ENCODE measurements at regions not wholly inside any gene's neighbourhood (a gene's known extent, or its start where the extent isn't known, plus 50 kb on each side); places are given as distances from the start of the nearest gene placed in this dataset.
A peak's percentile ranks its signal among the peaks of the same experiment; 100 is the strongest.

GRCh38 chr11:80815752-80816453 lies 1375.1 kb upstream of the TENM4 start:
- Histone ChIP-seq H3K4me3 (no peak overlapping the region), H3K27ac (peak overlapping the region in 3 of 11 experiments; percentile 24 to 52 (median 47); a peak in 5 of 22 replicates), H3K27me3 (no peaks in the 10 kb centered on the region), H3K4me1 (peaks cover 0 to 29% (median 7%) of the 10 kb centered on the region in 10 experiments; a peak in 13 of 20 replicates), H4K20me1 (no peaks in the 10 kb centered on the region), H3K9ac (no peak overlapping the region), H3K36me3 (no peaks in the 10 kb centered on the region), H3K9me3 (replicated peaks in 1 of 11) (no peaks in the 10 kb centered on the region), H3K4me2 (peak overlapping the region in 6 of 11 experiments; percentile 9 to 77 (median 33); a peak in 9 of 22 replicates)
- no peak for TF ChIP-seq Cebpa-rat (IDR thresholded peaks at IDR 0.05)

DNA sequence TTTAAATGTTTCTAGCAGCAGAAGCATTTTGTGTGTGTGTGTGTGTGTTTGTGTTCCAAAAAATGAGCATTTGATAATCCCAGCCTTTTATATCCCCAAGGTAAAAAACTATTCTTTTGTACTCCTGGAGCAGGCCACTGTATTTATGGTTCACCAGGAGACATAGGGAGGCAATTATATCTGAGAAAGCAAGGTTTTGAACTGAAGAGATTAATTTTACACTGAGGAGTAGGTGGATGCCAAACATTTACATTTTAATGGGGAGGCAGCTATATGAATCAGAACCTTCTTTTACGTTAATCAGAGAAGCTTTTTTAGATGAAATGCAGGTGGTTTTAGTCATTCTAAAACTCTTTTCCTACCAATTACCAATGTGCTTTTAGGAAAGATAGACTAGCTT lies 1374.0 kb upstream of the TENM4 start:
- no peak overlapping the region for H3K4me2 ChIP-seq
- no peak overlapping the region for H3K27ac ChIP-seq
- no peak overlapping the region for H3K4me3 ChIP-seq
- no peaks in the 10 kb centered on the region for H3K27me3 ChIP-seq
- H3K9ac ChIP-seq = no peak overlapping the region
- H4K20me1 ChIP-seq = no peaks in the 10 kb centered on the region
- no peaks in the 10 kb centered on the region for H3K9me3 ChIP-seq (replicated peaks in 1 of 11)
- H3K36me3 ChIP-seq = no peaks in the 10 kb centered on the region
- peaks cover 0 to 29% (median 7%) of the 10 kb centered on the region in 10 experiments; a peak in 13 of 20 replicates for H3K4me1 ChIP-seq
- no peak for TF ChIP-seq Cebpa-rat (IDR thresholded peaks at IDR 0.05)

DNA sequence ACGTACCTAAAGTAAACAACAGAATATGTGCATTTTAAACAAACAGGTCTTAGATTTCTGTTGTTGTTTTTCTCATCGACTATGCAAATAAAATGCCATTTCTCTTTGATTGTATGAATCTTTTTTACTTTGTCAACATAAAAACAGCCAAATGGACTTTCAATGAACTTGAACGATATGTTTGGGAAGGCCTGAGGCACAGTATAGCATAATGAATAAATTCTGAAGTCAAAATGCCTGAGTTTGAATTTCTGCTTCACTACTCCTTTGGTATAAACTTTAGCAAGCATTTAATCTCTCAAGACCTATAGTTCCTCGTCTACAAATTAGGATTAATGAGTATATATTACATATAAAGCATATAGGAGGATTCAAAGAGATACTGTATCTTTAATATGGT lies 1369.9 kb upstream of the TENM4 start:
- Histone ChIP-seq H3K4me2 (no peak overlapping the region), H3K27ac (no peak overlapping the region), H3K4me3 (no peak overlapping the region), H3K9ac (no peak overlapping the region), H3K27me3 (no peaks in the 10 kb centered on the region), H3K4me1 (peaks cover 0 to 8% (median 3%) of the 10 kb centered on the region in 10 experiments; a peak in 12 of 20 replicates), H3K36me3 (no peaks in the 10 kb centered on the region), H4K20me1 (no peaks in the 10 kb centered on the region), H3K9me3 (replicated peaks in 1 of 11) (no peaks in the 10 kb centered on the region)
- no peak for TF ChIP-seq Cebpa-rat (IDR thresholded peaks at IDR 0.05)

- H3K4me3 ChIP-seq = no peak overlapping the region
- peaks cover 0 to 35% (median 0%) of the 10 kb centered on the region in 11 experiments; a peak in 6 of 22 replicates for H3K9me3 ChIP-seq (replicated peaks in 1 of 11)
- TF ChIP-seq Cebpa-rat (IDR thresholded peaks at IDR 0.05) = no peak
- no peaks in the 10 kb centered on the region for H3K36me3 ChIP-seq
- no peak overlapping the region for H3K4me2 ChIP-seq
- H3K27me3 ChIP-seq = no peaks in the 10 kb centered on the region
- H3K27ac ChIP-seq = no peak overlapping the region
- H3K9ac ChIP-seq = no peak overlapping the region
- H3K4me1 ChIP-seq = no peaks in the 10 kb centered on the region
- H4K20me1 ChIP-seq = no peaks in the 10 kb centered on the region
These were observed 1357.3 kb upstream of the TENM4 start for GRCh38 chr11:80798174-80798573.

GRCh38 chr11:80783561-80783960 lies 1342.7 kb upstream of the TENM4 start:
- H4K20me1 ChIP-seq = no peaks in the 10 kb centered on the region
- H3K27ac ChIP-seq = no peak overlapping the region
- H3K4me2 ChIP-seq = no peak overlapping the region
- H3K4me3 ChIP-seq = no peak overlapping the region
- no peaks in the 10 kb centered on the region for H3K4me1 ChIP-seq
- no peak for TF ChIP-seq Cebpa-rat (IDR thresholded peaks at IDR 0.05)
- H3K27me3 ChIP-seq = no peaks in the 10 kb centered on the region
- H3K9ac ChIP-seq = no peak overlapping the region
- no peaks in the 10 kb centered on the region for H3K9me3 ChIP-seq (replicated peaks in 1 of 11)
- no peaks in the 10 kb centered on the region for H3K36me3 ChIP-seq

DNA sequence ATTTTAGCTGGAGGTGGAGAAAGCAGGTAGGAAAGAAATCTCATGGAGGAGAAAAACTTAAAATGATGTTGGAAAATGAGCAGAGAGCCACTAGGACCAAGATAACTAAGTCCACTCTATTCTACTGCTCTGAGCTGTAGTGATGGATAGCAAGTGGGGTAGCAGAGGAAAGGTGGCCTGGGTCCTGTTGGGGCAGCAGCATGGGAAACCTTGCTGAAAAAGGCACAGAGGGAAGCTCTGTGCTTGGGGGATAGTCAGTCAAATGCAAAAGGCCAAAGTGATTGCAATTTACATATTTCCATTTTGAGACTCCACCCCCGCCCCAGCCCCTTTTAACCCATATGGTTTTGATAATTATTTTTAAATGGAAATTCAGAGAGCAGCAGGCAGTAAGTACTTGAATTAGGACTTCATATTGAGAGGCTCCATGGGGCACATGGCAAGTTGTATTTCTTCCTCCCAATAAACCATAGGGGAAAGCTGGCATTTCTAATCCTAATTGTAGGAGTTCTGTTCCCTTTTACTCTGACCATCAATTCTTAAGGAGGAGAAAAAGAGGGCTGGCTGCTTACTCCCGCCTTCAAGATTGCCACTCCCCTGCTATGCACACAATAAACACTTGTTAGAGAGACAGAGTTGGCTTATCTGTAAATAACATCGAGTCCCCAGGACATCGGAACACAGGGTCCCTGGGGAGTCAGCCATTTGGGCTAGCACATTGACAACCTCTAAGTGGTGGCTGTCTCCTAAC lies 1341.5 kb upstream of the TENM4 start:
- no peaks in the 10 kb centered on the region for H3K27me3 ChIP-seq
- H3K4me3 ChIP-seq = no peak overlapping the region
- no peaks in the 10 kb centered on the region for H3K36me3 ChIP-seq
- H4K20me1 ChIP-seq = no peaks in the 10 kb centered on the region
- no peaks in the 10 kb centered on the region for H3K4me1 ChIP-seq
- no peak for TF ChIP-seq Cebpa-rat (IDR thresholded peaks at IDR 0.05)
- no peaks in the 10 kb centered on the region for H3K9me3 ChIP-seq (replicated peaks in 1 of 11)
- H3K9ac ChIP-seq = no peak overlapping the region
- no peak overlapping the region for H3K4me2 ChIP-seq
- no peak overlapping the region for H3K27ac ChIP-seq

DNA sequence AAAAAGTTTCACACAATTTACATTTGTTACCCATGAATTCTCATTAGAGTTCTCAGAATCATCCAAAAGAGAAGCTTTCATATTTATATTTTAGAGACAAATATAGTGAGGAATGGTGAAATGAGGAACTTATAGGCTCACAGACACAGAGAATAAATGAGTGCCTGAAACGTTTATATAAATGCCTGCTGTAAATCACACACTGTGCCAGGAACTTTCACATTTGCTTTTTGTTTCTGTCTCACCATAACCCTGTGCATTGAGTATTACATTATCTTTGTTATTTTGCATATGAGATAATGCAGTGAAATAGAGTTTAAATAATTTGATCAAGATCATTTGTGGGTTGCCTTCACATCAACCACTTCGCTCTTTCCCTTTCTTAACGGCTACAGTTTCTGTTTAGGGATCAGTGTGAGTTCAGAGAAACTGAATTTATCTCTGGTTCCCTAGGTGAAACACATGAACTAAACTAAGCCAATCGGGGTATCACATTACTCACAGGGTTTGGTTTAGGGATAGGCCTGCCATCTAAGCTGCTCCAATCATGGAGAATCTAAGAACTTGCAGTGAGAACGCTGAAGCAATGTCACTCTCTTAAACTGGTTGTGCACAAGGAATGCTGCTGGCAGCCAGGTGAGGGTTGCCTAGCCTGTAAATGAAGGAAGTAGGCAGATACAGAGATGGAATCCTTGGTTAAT lies 1339.2 kb upstream of the TENM4 start:
- no peak for TF ChIP-seq Cebpa-rat (IDR thresholded peaks at IDR 0.05)
- Histone ChIP-seq H3K36me3 (no peaks in the 10 kb centered on the region), H4K20me1 (no peaks in the 10 kb centered on the region), H3K4me1 (no peaks in the 10 kb centered on the region), H3K4me2 (no peak overlapping the region), H3K27me3 (no peaks in the 10 kb centered on the region), H3K9me3 (replicated peaks in 1 of 11) (no peaks in the 10 kb centered on the region), H3K4me3 (no peak overlapping the region), H3K9ac (no peak overlapping the region), H3K27ac (no peak overlapping the region)

DNA sequence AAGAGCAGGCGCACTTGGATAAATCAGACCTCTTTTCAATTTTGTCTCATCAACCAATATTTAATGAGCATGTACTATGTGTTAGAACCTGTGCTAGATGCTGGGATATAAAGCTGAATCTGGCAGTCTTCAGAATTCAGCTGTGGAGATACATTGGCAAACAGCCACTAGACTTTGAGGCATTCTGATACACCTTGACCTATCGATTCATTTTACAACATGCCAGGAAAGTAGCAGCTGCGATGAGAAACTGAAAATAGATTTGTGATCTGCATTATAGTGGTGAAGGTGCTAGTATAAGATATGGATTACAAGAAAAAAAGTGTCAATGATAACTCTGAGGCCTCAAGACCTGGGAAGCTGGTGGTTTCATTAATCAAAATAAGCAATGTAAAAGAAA lies 1338.1 kb upstream of the TENM4 start:
- no peaks in the 10 kb centered on the region for H3K4me1 ChIP-seq
- no peaks in the 10 kb centered on the region for H4K20me1 ChIP-seq
- H3K9ac ChIP-seq = no peak overlapping the region
- no peak overlapping the region for H3K27ac ChIP-seq
- no peak overlapping the region for H3K4me2 ChIP-seq
- peaks cover 0 to 4% (median 0%) of the 10 kb centered on the region in 11 experiments; a peak in 1 of 22 replicates for H3K9me3 ChIP-seq (replicated peaks in 1 of 11)
- no peak overlapping the region for H3K4me3 ChIP-seq
- H3K27me3 ChIP-seq = no peaks in the 10 kb centered on the region
- no peak for TF ChIP-seq Cebpa-rat (IDR thresholded peaks at IDR 0.05)
- no peaks in the 10 kb centered on the region for H3K36me3 ChIP-seq

GRCh38 chr11:80778432-80778831 lies 1337.6 kb upstream of the TENM4 start:
- Histone ChIP-seq H3K4me1 (no peaks in the 10 kb centered on the region), H3K4me3 (no peak overlapping the region), H3K36me3 (no peaks in the 10 kb centered on the region), H3K9me3 (replicated peaks in 1 of 11) (peaks cover 0 to 4% (median 0%) of the 10 kb centered on the region in 11 experiments; a peak in 1 of 22 replicates), H3K9ac (no peak overlapping the region), H4K20me1 (no peaks in the 10 kb centered on the region), H3K4me2 (no peak overlapping the region), H3K27me3 (no peaks in the 10 kb centered on the region), H3K27ac (no peak overlapping the region)
- no peak for TF ChIP-seq Cebpa-rat (IDR thresholded peaks at IDR 0.05)

Data from BLaER1 treated with 17β-estradiol and CSF1 and Interleukin-3, amounts not matched to agents 10 nM and 100 nM (cell line).